Gastroesophageal sphincter (tissue), 3 donors: ENCODE measurements at regions not wholly inside any gene's neighbourhood (a gene's known extent, or its start where the extent isn't known, plus 50 kb on each side); places are given as distances from the start of the nearest gene placed in this dataset.

Experiments
- EP300 ChIP-seq: sonication (generic); formaldehyde crosslinking; IDR thresholded peaks from one replicate; pipeline ENCODE4 v1.6.1; 2017; ENCODE audit warnings: antibody characterized with exemption, mild to moderate bottlenecking
- POLR2A ChIP-seq, 2 donors: fragments of 450-650 bp; IDR thresholded peaks; one replicate each; pipeline ENCODE4 v1.6.1; 2017; ENCODE audit warnings: antibody characterized with exemption in 2 of 2, mild to moderate bottlenecking in 2 of 2, moderate library complexity in 1 of 2
- POLR2AphosphoS5 ChIP-seq: sonication (generic); formaldehyde crosslinking; IDR thresholded peaks from one replicate; pipeline ENCODE4 v1.6.1; 2017; ENCODE audit warnings: antibody characterized with exemption
- TF ChIP-seq, protein P1 (sequence below), 4 experiments: fragments of 200-600 bp in 2 of 4; fragments of 450-650 bp in 2 of 4; sonication (generic) in 1 of 4; IDR thresholded peaks; one replicate each; pipeline ENCODE4 v1.5.1; 2017 to 2019; ENCODE audit warnings: antibody characterized with exemption in 4 of 4, mild to moderate bottlenecking in 2 of 4, moderate library complexity in 2 of 4

DNA sequence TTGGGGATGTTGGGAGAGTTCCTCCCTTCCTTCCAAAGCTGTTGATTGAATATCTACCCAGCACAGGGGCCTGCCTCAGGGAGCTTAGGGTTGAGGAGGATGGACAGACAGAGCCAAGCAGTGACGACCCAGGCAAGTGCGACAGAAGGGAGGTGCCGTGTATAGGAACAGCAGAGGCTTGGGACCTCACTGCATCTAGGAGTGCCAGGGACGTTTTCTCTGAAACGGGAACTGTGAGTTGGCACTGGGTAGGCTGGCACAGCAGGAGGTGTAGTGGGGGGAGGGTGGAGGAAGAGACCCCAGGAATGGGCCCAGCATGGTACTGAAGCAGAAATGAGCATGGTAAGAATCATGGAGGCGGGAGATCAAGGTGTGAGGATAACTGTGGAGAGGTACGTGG, 55.3 kb upstream of the MGMT start:
- TF ChIP-seq, protein P1, sequence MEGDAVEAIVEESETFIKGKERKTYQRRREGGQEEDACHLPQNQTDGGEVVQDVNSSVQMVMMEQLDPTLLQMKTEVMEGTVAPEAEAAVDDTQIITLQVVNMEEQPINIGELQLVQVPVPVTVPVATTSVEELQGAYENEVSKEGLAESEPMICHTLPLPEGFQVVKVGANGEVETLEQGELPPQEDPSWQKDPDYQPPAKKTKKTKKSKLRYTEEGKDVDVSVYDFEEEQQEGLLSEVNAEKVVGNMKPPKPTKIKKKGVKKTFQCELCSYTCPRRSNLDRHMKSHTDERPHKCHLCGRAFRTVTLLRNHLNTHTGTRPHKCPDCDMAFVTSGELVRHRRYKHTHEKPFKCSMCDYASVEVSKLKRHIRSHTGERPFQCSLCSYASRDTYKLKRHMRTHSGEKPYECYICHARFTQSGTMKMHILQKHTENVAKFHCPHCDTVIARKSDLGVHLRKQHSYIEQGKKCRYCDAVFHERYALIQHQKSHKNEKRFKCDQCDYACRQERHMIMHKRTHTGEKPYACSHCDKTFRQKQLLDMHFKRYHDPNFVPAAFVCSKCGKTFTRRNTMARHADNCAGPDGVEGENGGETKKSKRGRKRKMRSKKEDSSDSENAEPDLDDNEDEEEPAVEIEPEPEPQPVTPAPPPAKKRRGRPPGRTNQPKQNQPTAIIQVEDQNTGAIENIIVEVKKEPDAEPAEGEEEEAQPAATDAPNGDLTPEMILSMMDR (IDR thresholded peaks at IDR 0.05) = no peak
- no peak for TF ChIP-seq POLR2A (IDR thresholded peaks at IDR 0.05)
- TF ChIP-seq EP300 = no peak
- TF ChIP-seq POLR2AphosphoS5 = no peak
